Activated CD8-positive, alpha-beta T cell treated with anti-CD3 and anti-CD28 coated beads, Interleukin-2, amount 10 ng/mL, durations not matched to agents 7 days and 5 days (primary cell): ENCODE measurements at regions not wholly inside any gene's neighbourhood (a gene's known extent, or its start where the extent isn't known, plus 50 kb on each side); places are given as distances from the start of the nearest gene placed in this dataset.
A peak's percentile ranks its signal among the peaks of the same experiment; 100 is the strongest.
"Not testable (repeated sequence)": the region's sequence is repeated elsewhere in the genome, so short reads cannot be mapped to it uniquely, and the experiment has no call there.

Experiments used
- ATAC-seq: fragments of 150-1000 bp; cut with Tn5 transposase; one replicate; pipeline ENCODE4 v1.10.0; 2021; ENCODE audit warnings: moderate library complexity
- CTCF ChIA-PET: fragments of 350-600 bp; sonication (Branson Sonifier 250); formaldehyde crosslinking; loops from one replicate; lab custom pipeline; 2021; ENCODE audit warnings: antibody characterized with exemption; lab: Charles Lee
- POLR2A ChIA-PET: fragments of 350-600 bp; sonication (Branson Sonifier 250); formaldehyde crosslinking; loops from one replicate; lab custom pipeline; 2021; ENCODE audit warnings: antibody characterized with exemption; lab: Charles Lee
- DNase-seq: peaks from one replicate; pipeline ENCODE4 v3.0.0-alpha.2; 2020
- H3K27ac Mint-ChIP-seq: one replicate; pipeline ENCODE4 v1.8.0; 2021; ENCODE audit warnings: mild to moderate bottlenecking, mixed read lengths
- H3K27me3 Mint-ChIP-seq: one replicate; pipeline ENCODE4 v1.8.0; 2021; ENCODE audit warnings: low read depth, mixed read lengths
- H3K36me3 Mint-ChIP-seq: one replicate; pipeline ENCODE4 v1.8.0; 2021; ENCODE audit warnings: low read depth, mixed read lengths
- H3K4me1 Mint-ChIP-seq: one replicate; pipeline ENCODE4 v1.8.0; 2021; ENCODE audit warnings: low read depth, mixed read lengths
- H3K4me3 Mint-ChIP-seq: one replicate; pipeline ENCODE4 v1.8.0; 2021; ENCODE audit warnings: mild to moderate bottlenecking, mixed read lengths
- H3K9me3 Mint-ChIP-seq: one replicate; pipeline ENCODE4 v1.8.0; 2022; ENCODE audit warnings: mixed read lengths; ENCODE audit not compliant: insufficient read depth

GRCh38 chr13:52235900-52236595, 76.7 kb upstream of the NEK3 start:
- H3K36me3 Mint-ChIP-seq, H3K27me3 Mint-ChIP-seq, POLR2A ChIA-PET, CTCF ChIA-PET, H3K4me1 Mint-ChIP-seq, H3K27ac Mint-ChIP-seq, H3K4me3 Mint-ChIP-seq, H3K9me3 Mint-ChIP-seq: not testable (repeated sequence)
- DNase-seq (peak; percentile 61), ATAC-seq (peak; percentile 74)

GRCh38 chr13:52234928-52235327, 75.5 kb upstream of the NEK3 start:
- H3K36me3 Mint-ChIP-seq, CTCF ChIA-PET, POLR2A ChIA-PET: not testable (repeated sequence)

DNA sequence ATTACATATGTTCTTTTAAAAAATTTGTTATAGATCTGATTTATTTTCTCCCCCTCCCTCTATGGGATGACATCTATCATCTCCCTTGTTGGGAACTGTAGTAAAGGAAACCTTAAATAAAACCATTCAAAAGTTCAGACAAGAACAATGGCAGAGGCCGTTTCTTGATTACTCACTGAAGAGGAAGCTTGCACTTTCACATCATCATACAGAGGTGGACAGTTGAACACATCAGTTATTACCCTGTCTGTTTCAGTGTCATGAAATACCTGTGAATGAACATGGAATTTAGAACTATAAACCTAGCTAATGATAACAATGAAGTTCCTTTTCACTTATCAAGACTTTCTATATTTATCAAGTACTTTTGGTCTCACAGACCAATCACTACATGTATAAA, 63.7 kb upstream of the NEK3 start:
- ATAC-seq = not testable (repeated sequence)

More at GRCh38 chr13:52234928-52235327, 75.5 kb upstream of the NEK3 start:
- H3K4me1 Mint-ChIP-seq, H3K9me3 Mint-ChIP-seq, DNase-seq, H3K27me3 Mint-ChIP-seq, H3K4me3 Mint-ChIP-seq, H3K27ac Mint-ChIP-seq, ATAC-seq: not testable (repeated sequence)

GRCh38 chr13:52213920-52214319, 54.5 kb upstream of the NEK3 start:
- ATAC-seq, CTCF ChIA-PET, POLR2A ChIA-PET, DNase-seq, H3K36me3 Mint-ChIP-seq, H3K9me3 Mint-ChIP-seq, H3K4me3 Mint-ChIP-seq, H3K27ac Mint-ChIP-seq, H3K4me1 Mint-ChIP-seq: not testable (repeated sequence)
- H3K27me3 Mint-ChIP-seq = peaks cover 21% of the 10 kb centered on the region

More for the DNA sequence above, 63.7 kb upstream of the NEK3 start:
- H3K9me3 Mint-ChIP-seq, POLR2A ChIA-PET, CTCF ChIA-PET, DNase-seq, H3K4me1 Mint-ChIP-seq, H3K27me3 Mint-ChIP-seq, H3K4me3 Mint-ChIP-seq, H3K36me3 Mint-ChIP-seq, H3K27ac Mint-ChIP-seq: not testable (repeated sequence)

DNA sequence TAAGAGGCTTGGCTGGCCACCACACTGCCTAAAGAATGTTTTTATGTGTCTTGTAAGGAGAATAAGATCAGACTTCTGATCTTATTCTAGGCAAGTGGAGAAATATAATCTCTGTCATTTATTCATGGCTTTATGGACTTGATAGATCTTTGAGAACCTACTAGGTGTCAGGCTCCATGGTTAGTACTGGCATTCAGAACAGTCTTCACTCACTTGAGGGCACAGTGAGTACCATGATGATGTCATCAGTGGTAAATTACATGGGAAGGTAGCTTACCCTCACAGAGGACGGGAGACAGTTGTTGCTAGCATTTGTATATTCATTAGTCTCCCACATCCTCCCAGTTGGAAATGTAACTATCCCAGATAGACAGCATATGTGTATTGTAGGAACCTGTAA, 53.5 kb upstream of the NEK3 start:
- H3K27me3 Mint-ChIP-seq = peaks cover 23% of the 10 kb centered on the region
- ATAC-seq, H3K27ac Mint-ChIP-seq, POLR2A ChIA-PET, H3K36me3 Mint-ChIP-seq, DNase-seq, H3K9me3 Mint-ChIP-seq, H3K4me1 Mint-ChIP-seq, CTCF ChIA-PET, H3K4me3 Mint-ChIP-seq: not testable (repeated sequence)

DNA sequence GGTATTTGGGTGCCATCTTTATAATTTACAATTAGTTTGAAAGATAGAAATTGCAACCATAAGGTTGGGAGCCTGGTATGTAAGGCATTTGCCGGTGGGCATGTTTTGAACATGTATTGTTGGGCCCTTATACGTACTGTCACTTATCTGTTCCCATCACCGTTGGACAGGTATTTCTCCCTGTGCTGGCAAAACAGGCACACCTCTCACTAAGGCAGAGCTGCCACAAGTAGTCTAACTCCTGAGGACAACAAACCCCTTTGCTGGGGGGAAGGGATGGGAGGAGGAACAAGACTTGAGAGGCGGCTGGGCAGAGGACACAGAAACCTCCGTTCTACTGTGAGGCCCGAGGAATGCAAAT, 52.0 kb upstream of the NEK3 start:
- POLR2A ChIA-PET, H3K4me3 Mint-ChIP-seq, H3K4me1 Mint-ChIP-seq, H3K27ac Mint-ChIP-seq, DNase-seq, H3K36me3 Mint-ChIP-seq, ATAC-seq, H3K9me3 Mint-ChIP-seq, CTCF ChIA-PET: not testable (repeated sequence)
- peaks cover 18% of the 10 kb centered on the region for H3K27me3 Mint-ChIP-seq

DNA sequence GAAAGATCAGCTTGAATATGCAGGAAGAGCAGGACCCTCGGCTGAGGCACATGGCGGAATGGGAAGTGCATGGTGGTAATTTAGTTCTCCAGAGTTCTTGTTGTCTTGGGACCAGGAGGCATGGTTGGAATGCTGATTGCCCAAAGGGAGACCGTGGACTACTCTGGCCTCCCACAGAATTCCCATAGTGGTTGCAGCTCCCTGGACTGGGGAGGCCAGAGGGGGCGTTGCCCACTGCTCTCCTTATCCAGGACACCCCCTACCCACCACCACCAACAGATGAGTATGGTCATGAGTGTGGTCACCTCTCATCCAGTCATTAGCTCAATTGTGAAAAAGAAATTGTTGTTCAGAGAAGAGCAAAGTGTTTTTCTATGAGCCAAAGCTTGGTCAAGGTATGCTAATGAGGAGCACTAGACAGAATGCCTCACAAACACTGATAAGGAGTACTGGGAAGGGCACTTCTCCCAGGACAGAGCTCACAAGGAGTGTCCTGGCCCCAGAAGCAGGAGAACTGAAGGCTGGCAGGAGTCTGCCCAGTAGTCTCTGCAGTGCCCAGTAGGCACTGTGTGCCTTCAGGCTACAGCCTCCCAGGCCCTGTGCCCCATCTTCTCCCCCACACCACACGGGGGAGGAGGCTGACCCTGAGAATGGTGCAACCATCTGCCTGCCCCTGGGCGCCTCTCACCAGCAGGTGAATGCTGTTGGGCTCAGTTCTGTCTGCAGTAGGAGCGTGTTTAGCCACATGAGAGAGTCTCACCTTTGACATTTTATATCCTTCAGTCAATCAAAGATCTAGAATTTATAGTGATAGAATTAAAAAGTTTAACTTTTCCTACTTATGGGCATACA, 51.4 kb upstream of the NEK3 start:
- H3K4me1 Mint-ChIP-seq, CTCF ChIA-PET, H3K4me3 Mint-ChIP-seq, DNase-seq, POLR2A ChIA-PET, ATAC-seq, H3K27ac Mint-ChIP-seq, H3K36me3 Mint-ChIP-seq, H3K9me3 Mint-ChIP-seq: not testable (repeated sequence)
- peaks cover 16% of the 10 kb centered on the region for H3K27me3 Mint-ChIP-seq
